ENCODE measurements at regions not wholly inside any gene's neighbourhood (a gene's known extent, or its start where the extent isn't known, plus 50 kb on each side); places are given as distances from the start of the nearest gene placed in this dataset.

DNA sequence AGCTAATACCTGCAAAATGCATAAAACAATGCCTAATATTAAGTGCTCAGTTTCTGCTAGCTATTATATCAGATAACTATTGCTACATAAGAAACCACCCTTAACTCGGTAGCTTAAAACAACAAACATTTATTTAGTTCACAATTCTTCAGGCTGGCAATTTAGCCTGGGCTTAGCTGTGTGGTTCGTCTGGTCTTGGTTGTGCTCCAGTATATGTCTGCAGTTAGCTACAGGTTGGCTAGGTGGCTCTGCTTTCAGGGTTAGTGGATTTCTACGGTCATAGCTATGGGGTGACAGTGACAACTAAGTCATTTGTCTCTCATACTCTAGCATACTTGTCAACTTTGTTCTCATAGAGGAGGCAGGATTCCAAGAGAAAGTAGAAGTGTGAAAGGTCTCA is 61.8 kb upstream of the NRP1 start:
- TF ChIP-seq CTCF (conservative IDR thresholded peaks at IDR 0.05; ENCODE audit: low read depth, low read length) (no peak), EZH2 (IDR thresholded peaks at IDR 0.05; ENCODE audit: borderline replicate concordance, low read depth, low read length, poor library complexity, severe bottlenecking) (no peak)
